ENCODE measurements at regions not wholly inside any gene's neighbourhood (a gene's known extent, or its start where the extent isn't known, plus 50 kb on each side); places are given as distances from the start of the nearest gene placed in this dataset.

GRCh38 chr2:241943209-241943850 lies 73.8 kb downstream of the RTP5 start:
- H3K9me3 Mint-ChIP-seq (ENCODE audit: unreplicated experiment) = peaks cover 6% of the 10 kb centered on the region
- no peak overlapping the region for H3K4me3 ChIP-seq (ENCODE audit: low read depth, low read length)
- ChIA-PET POLR2A (no interaction called here), CTCF (no interaction called here)
- H3K27ac Mint-ChIP-seq (ENCODE audit: unreplicated experiment) = no peak overlapping the region
- no peaks in the 10 kb centered on the region for H3K36me3 Mint-ChIP-seq (ENCODE audit: insufficient read depth, unreplicated experiment)
- H3K4me1 Mint-ChIP-seq (ENCODE audit: low read depth, unreplicated experiment) = no peaks in the 10 kb centered on the region
- no peak for TF ChIP-seq CTCF (IDR thresholded peaks at IDR 0.05; ENCODE audit: insufficient read depth in 1 of 2, low read depth in 1 of 2, low read length in 1 of 2, severe bottlenecking in 1 of 2, unreplicated experiment in 1 of 2)
- peaks cover 2% of the 10 kb centered on the region for H3K27me3 Mint-ChIP-seq (ENCODE audit: insufficient read depth, unreplicated experiment)
- no peaks in the 10 kb centered on the region for H3K4me1 ChIP-seq
- DNase-seq = no peak
- no peaks in the 10 kb centered on the region for H3K36me3 ChIP-seq (ENCODE audit: control insufficient read depth, insufficient read depth, low read length)
- intact Hi-C loops (cut with micrococcal nuclease; ENCODE audit: unreplicated experiment) = no loop called here
- H3K27me3 ChIP-seq (replicated peaks; ENCODE audit: control insufficient read depth, insufficient read depth, low read length) = no peaks in the 10 kb centered on the region
- H3K9me3 ChIP-seq = no peaks in the 10 kb centered on the region
- H3K4me3 Mint-ChIP-seq (ENCODE audit: unreplicated experiment) = no peak overlapping the region
- BruUV-seq (replicated peaks) = no TSS peak

GRCh38 chr2:241943961-241944575 lies 74.5 kb downstream of the RTP5 start:
- H3K9me3 ChIP-seq = no peaks in the 10 kb centered on the region
- CTCF ChIA-PET = no interaction called here
- H3K9me3 Mint-ChIP-seq (ENCODE audit: unreplicated experiment) = peaks cover 6% of the 10 kb centered on the region
- no peak overlapping the region for H3K27ac Mint-ChIP-seq (ENCODE audit: unreplicated experiment)
- peaks cover 6% of the 10 kb centered on the region for H3K27me3 Mint-ChIP-seq (ENCODE audit: insufficient read depth, unreplicated experiment)
- BruUV-seq (replicated peaks) = no TSS peak
- H3K36me3 Mint-ChIP-seq (ENCODE audit: insufficient read depth, unreplicated experiment) = no peaks in the 10 kb centered on the region
- intact Hi-C loops (cut with micrococcal nuclease; ENCODE audit: unreplicated experiment) = no loop called here
- H3K36me3 ChIP-seq (ENCODE audit: control insufficient read depth, insufficient read depth, low read length) = no peaks in the 10 kb centered on the region
- no peak overlapping the region for H3K4me3 Mint-ChIP-seq (ENCODE audit: unreplicated experiment)
- no peaks in the 10 kb centered on the region for H3K27me3 ChIP-seq (replicated peaks; ENCODE audit: control insufficient read depth, insufficient read depth, low read length)
- TF ChIP-seq CTCF (IDR thresholded peaks at IDR 0.05; ENCODE audit: insufficient read depth in 1 of 2, low read depth in 1 of 2, low read length in 1 of 2, severe bottlenecking in 1 of 2, unreplicated experiment in 1 of 2) = no peak
- POLR2A ChIA-PET = no interaction called here
- H3K4me1 Mint-ChIP-seq (ENCODE audit: low read depth, unreplicated experiment) = no peaks in the 10 kb centered on the region
- H3K4me3 ChIP-seq (ENCODE audit: low read depth, low read length) = no peak overlapping the region
- H3K4me1 ChIP-seq = no peaks in the 10 kb centered on the region
- DNase-seq = no peak

GRCh38 chr2:241944821-241945220 lies 75.3 kb downstream of the RTP5 start:
- Histone ChIP-seq H3K9me3 (no peaks in the 10 kb centered on the region), H3K4me1 (no peaks in the 10 kb centered on the region), H3K27me3 (replicated peaks; ENCODE audit: control insufficient read depth, insufficient read depth, low read length) (no peaks in the 10 kb centered on the region), H3K36me3 (ENCODE audit: control insufficient read depth, insufficient read depth, low read length) (no peaks in the 10 kb centered on the region), H3K4me3 (ENCODE audit: low read depth, low read length) (no peak overlapping the region)
- POLR2A ChIA-PET = no interaction called here
- no peaks in the 10 kb centered on the region for H3K4me1 Mint-ChIP-seq (ENCODE audit: low read depth, unreplicated experiment)
- no peak overlapping the region for H3K4me3 Mint-ChIP-seq (ENCODE audit: unreplicated experiment)
- H3K27me3 Mint-ChIP-seq (ENCODE audit: insufficient read depth, unreplicated experiment) = peaks cover 6% of the 10 kb centered on the region
- H3K36me3 Mint-ChIP-seq (ENCODE audit: insufficient read depth, unreplicated experiment) = no peaks in the 10 kb centered on the region
- H3K9me3 Mint-ChIP-seq (ENCODE audit: unreplicated experiment) = peaks cover 6% of the 10 kb centered on the region
- no peak for DNase-seq
- CTCF ChIA-PET = interaction anchor here (0.7 kb wide), 1 partner anchor 157 kb away, joined by 3 read pairs; no protein-coding TSS in a partner anchor
- intact Hi-C loops (cut with micrococcal nuclease; ENCODE audit: unreplicated experiment) = no loop called here
- no peak overlapping the region for H3K27ac Mint-ChIP-seq (ENCODE audit: unreplicated experiment)
- no peak for TF ChIP-seq CTCF (IDR thresholded peaks at IDR 0.05; ENCODE audit: insufficient read depth in 1 of 2, low read depth in 1 of 2, low read length in 1 of 2, severe bottlenecking in 1 of 2, unreplicated experiment in 1 of 2)
- no TSS peak for BruUV-seq (replicated peaks)
